Adrenal gland (tissue), 5 donors: ENCODE measurements at regions not wholly inside any gene's neighbourhood (a gene's known extent, or its start where the extent isn't known, plus 50 kb on each side); places are given as distances from the start of the nearest gene placed in this dataset.
"Not testable (repeated sequence)": the region's sequence is repeated elsewhere in the genome, so short reads cannot be mapped to it uniquely, and the experiment has no call there.

ENCODE experiments used
- CTCF ChIP-seq, 6 experiments: fragments of 450-650 bp in 4 of 6; fragments of 200-600 bp in 2 of 6; sonication (generic) in 1 of 6; IDR thresholded peaks; 1 replicate in 5 of 6; 2 replicates in 1 of 6; pipeline versions ENCODE4 v1.5.1 to v1.8.0; 2016 to 2021; ENCODE audit warnings: antibody characterized with exemption in 6 of 6, mild to moderate bottlenecking in 2 of 6, moderate library complexity in 1 of 6
- POLR2A ChIP-seq, 2 donors: fragments of 450-650 bp; IDR thresholded peaks; one replicate each; pipeline ENCODE4 v1.6.1; 2017; ENCODE audit warnings: antibody characterized with exemption in 2 of 2, mild to moderate bottlenecking in 2 of 2, moderate library complexity in 1 of 2
- donor health status: DM: no; HTN: no; CAD: no.

- TF ChIP-seq POLR2A, CTCF (IDR thresholded peaks at IDR 0.05): not testable (repeated sequence)
Observed at GRCh38 chr4:189630913-189631567, 309.6 kb upstream of the FRG1 start.
